HG03060 (cell line): ENCODE measurements at regions not wholly inside any gene's neighbourhood (a gene's known extent, or its start where the extent isn't known, plus 50 kb on each side); places are given as distances from the start of the nearest gene placed in this dataset.
"Not testable (repeated sequence)": the region's sequence is repeated elsewhere in the genome, so short reads cannot be mapped to it uniquely, and the experiment has no call there.

Experiments
- ATAC-seq: cut with Tn5 transposase; IDR thresholded peaks from one replicate; pipeline ENCODE4 v1.9.1; 2021; ENCODE audit warnings: low read depth, moderate number of reproducible peaks; ENCODE audit not compliant: unreplicated experiment

GRCh38 chr3:82558081-82558480, 796.6 kb upstream of the GBE1 start:
- ATAC-seq = no peak

GRCh38 chr3:82556113-82556512, 794.7 kb upstream of the GBE1 start:
- no peak for ATAC-seq

- ATAC-seq = not testable (repeated sequence)
Measured at GRCh38 chr3:82542556-82542955, 781.1 kb upstream of the GBE1 start.

- no peak for ATAC-seq
Measured at GRCh38 chr3:82521657-82522056, 760.2 kb upstream of the GBE1 start.

GRCh38 chr3:82520846-82521245, 759.4 kb upstream of the GBE1 start:
- no peak for ATAC-seq

GRCh38 chr3:82509951-82510603, 748.6 kb upstream of the GBE1 start:
- ATAC-seq = no peak

GRCh38 chr3:82509106-82509842, 747.8 kb upstream of the GBE1 start:
- no peak for ATAC-seq

GRCh38 chr3:82506204-82506603, 744.8 kb upstream of the GBE1 start:
- ATAC-seq = no peak

- no peak for ATAC-seq
Measured at GRCh38 chr3:82505079-82505756, 743.8 kb upstream of the GBE1 start.

- ATAC-seq = no peak
Measured at GRCh38 chr3:82498186-82498585, 736.7 kb upstream of the GBE1 start.

GRCh38 chr3:82496890-82497560, 735.6 kb upstream of the GBE1 start:
- ATAC-seq = no peak

- no peak for ATAC-seq
Measured at GRCh38 chr3:82495655-82496054, 734.2 kb upstream of the GBE1 start.

- no peak for ATAC-seq
Measured at GRCh38 chr3:82494977-82495489, 733.6 kb upstream of the GBE1 start.

- ATAC-seq = no peak
Measured at GRCh38 chr3:82493858-82494257, 732.4 kb upstream of the GBE1 start.

GRCh38 chr3:82475306-82475705, 713.9 kb upstream of the GBE1 start:
- no peak for ATAC-seq

GRCh38 chr3:82474711-82475110, 713.3 kb upstream of the GBE1 start:
- no peak for ATAC-seq

- no peak for ATAC-seq
Measured at GRCh38 chr3:82473864-82474541, 712.6 kb upstream of the GBE1 start.

- ATAC-seq = no peak
Measured at GRCh38 chr3:82467051-82467450, 705.6 kb upstream of the GBE1 start.

GRCh38 chr3:82462977-82463376, 701.5 kb upstream of the GBE1 start:
- ATAC-seq = no peak
